ENCODE measurements at regions not wholly inside any gene's neighbourhood (a gene's known extent, or its start where the extent isn't known, plus 50 kb on each side); places are given as distances from the start of the nearest gene placed in this dataset.

DNA sequence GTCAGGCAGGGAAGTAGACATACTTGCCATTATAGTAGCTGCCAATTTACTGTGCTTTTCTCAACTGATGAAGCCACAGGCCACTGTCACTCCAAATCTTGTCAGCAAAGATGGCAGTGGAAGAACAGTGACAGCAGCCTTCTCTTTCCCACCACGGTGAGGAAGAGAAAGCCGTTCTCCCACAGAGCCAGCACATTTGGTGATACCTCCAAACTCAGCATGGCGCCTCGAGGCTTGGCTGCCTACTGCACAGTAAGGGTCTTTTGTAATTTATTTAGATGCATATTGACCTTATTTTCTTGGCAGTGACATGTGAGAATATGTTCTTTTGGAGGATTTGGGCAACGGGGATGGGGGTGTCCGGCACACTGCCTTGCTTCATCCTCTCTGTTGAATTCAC lies 117.2 kb upstream of the CDH20 start:
- no peaks in the 10 kb centered on the region for H3K4me1 ChIP-seq (ENCODE audit: control insufficient read depth, low read depth, low read length)
- no peaks in the 10 kb centered on the region for H3K36me3 ChIP-seq (ENCODE audit: control insufficient read depth, low read depth, low read length)
- H3K4me3 ChIP-seq (ENCODE audit: low read length) = no peak overlapping the region
- no peaks in the 10 kb centered on the region for H3K27me3 ChIP-seq (ENCODE audit: control insufficient read depth, insufficient read depth, low read length)
- H3K27ac ChIP-seq (ENCODE audit: low read length) = no peak overlapping the region
- H3K9me3 ChIP-seq (ENCODE audit: control insufficient read depth, low read depth, low read length) = no peaks in the 10 kb centered on the region
- no peak overlapping the region for H3K9ac ChIP-seq (ENCODE audit: low read length)

DNA sequence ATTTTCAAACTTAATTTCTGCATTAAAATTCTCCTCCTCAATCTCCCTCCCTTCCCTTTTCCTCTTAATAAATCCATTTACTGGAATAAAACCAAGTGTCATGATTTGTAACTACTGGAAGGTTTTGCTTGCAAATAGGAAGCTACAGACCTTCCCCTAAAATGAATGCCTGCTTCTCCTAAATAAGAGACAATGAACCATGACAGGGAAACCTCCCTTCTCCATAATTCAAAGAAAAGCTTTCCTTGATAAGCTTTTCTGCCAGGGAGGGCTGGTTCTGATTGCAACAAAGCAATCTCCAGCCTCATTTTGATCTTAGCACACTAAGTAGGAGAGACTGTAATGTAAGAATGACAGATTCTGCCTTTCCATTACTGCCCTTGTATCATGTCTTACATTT lies 111.0 kb upstream of the CDH20 start:
- Histone ChIP-seq H3K9me3 (ENCODE audit: control insufficient read depth, low read depth, low read length) (peaks cover 4% of the 10 kb centered on the region), H3K27me3 (ENCODE audit: control insufficient read depth, insufficient read depth, low read length) (no peaks in the 10 kb centered on the region), H3K9ac (ENCODE audit: low read length) (no peak overlapping the region), H3K4me3 (ENCODE audit: low read length) (no peak overlapping the region), H3K4me1 (ENCODE audit: control insufficient read depth, low read depth, low read length) (no peaks in the 10 kb centered on the region), H3K36me3 (ENCODE audit: control insufficient read depth, low read depth, low read length) (no peaks in the 10 kb centered on the region), H3K27ac (ENCODE audit: low read length) (no peak overlapping the region)

GRCh38 chr18:61225336-61225735 lies 107.9 kb upstream of the CDH20 start:
- H3K9me3 ChIP-seq (ENCODE audit: control insufficient read depth, low read depth, low read length) = peaks cover 4% of the 10 kb centered on the region
- no peak overlapping the region for H3K27ac ChIP-seq (ENCODE audit: low read length)
- no peaks in the 10 kb centered on the region for H3K27me3 ChIP-seq (ENCODE audit: control insufficient read depth, insufficient read depth, low read length)
- H3K4me3 ChIP-seq (ENCODE audit: low read length) = no peak overlapping the region
- no peak overlapping the region for H3K9ac ChIP-seq (ENCODE audit: low read length)
- no peaks in the 10 kb centered on the region for H3K4me1 ChIP-seq (ENCODE audit: control insufficient read depth, low read depth, low read length)
- H3K36me3 ChIP-seq (ENCODE audit: control insufficient read depth, low read depth, low read length) = no peaks in the 10 kb centered on the region

DNA sequence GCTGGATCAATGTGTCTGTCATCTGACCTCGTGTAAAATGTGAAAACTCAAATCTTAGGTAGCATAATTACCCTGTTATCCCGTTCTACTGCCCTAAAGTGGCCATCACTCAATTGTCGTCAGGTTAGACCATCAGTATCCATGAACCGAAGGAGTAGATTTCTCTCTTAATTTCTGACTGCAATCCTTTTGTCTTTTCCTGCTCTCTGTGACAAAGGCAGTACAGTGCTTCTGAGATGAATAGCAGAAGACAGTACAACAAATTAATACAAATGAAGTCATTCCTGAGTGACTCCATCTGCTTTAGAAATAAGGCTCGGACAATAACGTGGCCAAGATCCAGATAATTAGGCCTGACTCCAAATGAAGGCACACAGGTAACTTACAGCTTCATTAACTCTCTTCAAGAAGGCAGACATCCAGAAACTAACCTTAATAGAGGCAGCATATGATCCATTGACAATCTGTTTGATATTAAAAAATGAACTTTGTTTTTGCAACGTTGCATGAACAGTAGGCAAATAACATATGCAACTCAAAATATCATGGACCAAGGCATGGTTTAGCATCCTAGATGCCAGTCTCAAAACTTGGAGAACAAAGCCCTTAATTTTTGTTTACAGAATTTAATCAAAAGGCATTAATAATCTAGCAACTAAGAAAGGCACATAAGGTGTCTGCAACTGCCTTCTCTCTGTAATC lies 96.7 kb upstream of the CDH20 start:
- H3K9ac ChIP-seq (ENCODE audit: low read length) = no peak overlapping the region
- no peak overlapping the region for H3K4me3 ChIP-seq (ENCODE audit: low read length)
- no peaks in the 10 kb centered on the region for H3K9me3 ChIP-seq (ENCODE audit: control insufficient read depth, low read depth, low read length)
- H3K36me3 ChIP-seq (ENCODE audit: control insufficient read depth, low read depth, low read length) = no peaks in the 10 kb centered on the region
- H3K27ac ChIP-seq (ENCODE audit: low read length) = no peak overlapping the region
- no peaks in the 10 kb centered on the region for H3K4me1 ChIP-seq (ENCODE audit: control insufficient read depth, low read depth, low read length)
- H3K27me3 ChIP-seq (ENCODE audit: control insufficient read depth, insufficient read depth, low read length) = no peaks in the 10 kb centered on the region

- no peak overlapping the region for H3K9ac ChIP-seq (ENCODE audit: low read length)
- no peaks in the 10 kb centered on the region for H3K27me3 ChIP-seq (ENCODE audit: control insufficient read depth, insufficient read depth, low read length)
- no peak overlapping the region for H3K4me3 ChIP-seq (ENCODE audit: low read length)
- no peaks in the 10 kb centered on the region for H3K36me3 ChIP-seq (ENCODE audit: control insufficient read depth, low read depth, low read length)
- no peaks in the 10 kb centered on the region for H3K4me1 ChIP-seq (ENCODE audit: control insufficient read depth, low read depth, low read length)
- no peaks in the 10 kb centered on the region for H3K9me3 ChIP-seq (ENCODE audit: control insufficient read depth, low read depth, low read length)
- H3K27ac ChIP-seq (ENCODE audit: low read length) = no peak overlapping the region
Observed at GRCh38 chr18:61237529-61237928, 95.7 kb upstream of the CDH20 start.

DNA sequence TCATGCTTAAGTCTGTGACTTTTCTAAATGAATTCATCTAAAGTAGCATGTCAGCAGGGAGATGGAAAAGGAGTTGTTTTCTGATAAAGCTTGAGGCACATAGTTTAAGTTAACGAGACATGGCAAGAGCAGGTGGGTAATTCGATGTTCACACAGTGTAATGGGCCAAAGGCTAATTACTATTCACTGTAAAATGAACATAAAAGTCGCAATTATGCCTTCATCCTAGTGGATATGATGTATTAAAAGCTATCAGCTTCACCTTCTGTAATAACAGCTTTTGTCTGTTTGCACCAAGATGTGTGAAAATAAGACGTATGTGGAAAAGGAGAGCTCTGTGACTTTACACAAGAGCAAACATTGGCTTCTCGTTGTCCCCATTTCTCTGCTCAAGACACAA lies 94.2 kb upstream of the CDH20 start:
- Histone ChIP-seq H3K27ac (ENCODE audit: low read length) (no peak overlapping the region), H3K9me3 (ENCODE audit: control insufficient read depth, low read depth, low read length) (no peaks in the 10 kb centered on the region), H3K4me3 (ENCODE audit: low read length) (no peak overlapping the region), H3K36me3 (ENCODE audit: control insufficient read depth, low read depth, low read length) (no peaks in the 10 kb centered on the region), H3K4me1 (ENCODE audit: control insufficient read depth, low read depth, low read length) (no peaks in the 10 kb centered on the region), H3K9ac (ENCODE audit: low read length) (no peak overlapping the region), H3K27me3 (ENCODE audit: control insufficient read depth, insufficient read depth, low read length) (no peaks in the 10 kb centered on the region)

DNA sequence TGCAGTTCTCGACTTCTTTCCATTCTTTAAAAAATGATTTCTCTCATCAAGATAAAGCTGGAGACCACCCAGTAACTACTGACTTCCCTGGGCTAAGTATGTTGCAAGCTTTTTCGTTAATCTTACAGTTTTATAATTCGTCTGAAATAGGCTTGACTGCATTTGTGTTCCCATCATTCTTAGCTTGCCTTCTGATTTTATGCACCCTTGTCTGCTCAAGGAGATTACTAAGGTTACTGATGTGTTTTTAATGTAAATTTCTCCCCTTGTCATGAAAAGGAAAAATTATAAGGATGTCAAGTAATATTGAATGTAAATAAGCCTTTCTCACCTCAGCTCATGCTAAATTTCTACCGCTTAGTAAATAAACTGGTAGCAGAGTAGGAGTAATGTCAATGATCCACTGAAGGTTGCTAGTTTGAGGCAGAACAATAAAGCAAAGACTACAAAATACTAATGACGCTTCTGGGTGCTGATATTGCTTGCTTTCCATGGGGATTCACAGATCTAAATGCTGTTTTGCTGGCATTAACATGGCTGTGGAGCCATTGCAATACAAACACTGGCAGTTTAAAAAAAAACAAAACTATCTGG lies 91.9 kb upstream of the CDH20 start:
- Histone ChIP-seq H3K27ac (ENCODE audit: low read length) (no peak overlapping the region), H3K36me3 (ENCODE audit: control insufficient read depth, low read depth, low read length) (no peaks in the 10 kb centered on the region), H3K9me3 (ENCODE audit: control insufficient read depth, low read depth, low read length) (no peaks in the 10 kb centered on the region), H3K27me3 (ENCODE audit: control insufficient read depth, insufficient read depth, low read length) (no peaks in the 10 kb centered on the region), H3K4me3 (ENCODE audit: low read length) (no peak overlapping the region), H3K9ac (ENCODE audit: low read length) (no peak overlapping the region), H3K4me1 (ENCODE audit: control insufficient read depth, low read depth, low read length) (no peaks in the 10 kb centered on the region)

DNA sequence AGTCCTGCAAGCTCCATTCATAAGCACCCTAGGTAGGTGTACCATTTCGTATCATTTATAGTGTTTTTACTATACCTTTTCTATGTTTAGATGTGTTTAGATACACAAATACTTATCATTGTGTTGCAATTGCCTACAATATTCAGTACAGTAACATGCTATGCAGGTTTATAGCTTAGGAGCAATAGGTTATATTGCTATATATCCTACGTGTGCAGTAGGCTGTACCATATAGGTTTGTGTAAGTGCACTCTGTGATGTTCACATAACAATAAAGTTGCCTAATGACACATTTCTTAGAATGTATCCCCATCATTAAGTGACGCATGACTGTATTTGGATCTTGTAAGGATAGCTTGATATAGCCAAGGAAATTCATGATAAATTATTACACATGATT lies 88.6 kb upstream of the CDH20 start:
- H3K36me3 ChIP-seq (ENCODE audit: control insufficient read depth, low read depth, low read length) = no peaks in the 10 kb centered on the region
- H3K9me3 ChIP-seq (ENCODE audit: control insufficient read depth, low read depth, low read length) = no peaks in the 10 kb centered on the region
- H3K9ac ChIP-seq (ENCODE audit: low read length) = no peak overlapping the region
- H3K4me1 ChIP-seq (ENCODE audit: control insufficient read depth, low read depth, low read length) = no peaks in the 10 kb centered on the region
- no peaks in the 10 kb centered on the region for H3K27me3 ChIP-seq (ENCODE audit: control insufficient read depth, insufficient read depth, low read length)
- H3K4me3 ChIP-seq (ENCODE audit: low read length) = no peak overlapping the region
- no peak overlapping the region for H3K27ac ChIP-seq (ENCODE audit: low read length)

DNA sequence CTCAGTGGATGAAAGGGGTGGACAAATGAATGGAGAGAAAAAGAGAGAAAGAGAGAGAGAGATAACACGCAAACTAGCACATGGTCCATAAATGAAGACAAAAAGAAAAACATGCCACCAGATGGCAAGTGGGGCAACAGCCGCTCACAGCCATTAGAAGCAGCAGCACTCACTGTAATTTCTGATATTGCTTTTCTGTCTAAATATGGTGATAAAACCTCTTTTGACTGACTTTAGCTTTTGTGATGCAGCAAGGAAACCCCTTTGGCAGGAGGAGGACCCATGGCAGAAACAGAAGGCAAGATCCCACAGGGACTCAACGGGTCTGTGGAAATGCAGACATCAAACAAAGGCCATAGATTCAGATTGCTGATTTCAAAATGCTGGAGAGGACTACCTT lies 88.0 kb upstream of the CDH20 start:
- H3K36me3 ChIP-seq (ENCODE audit: control insufficient read depth, low read depth, low read length) = no peaks in the 10 kb centered on the region
- H3K27me3 ChIP-seq (ENCODE audit: control insufficient read depth, insufficient read depth, low read length) = no peaks in the 10 kb centered on the region
- H3K4me1 ChIP-seq (ENCODE audit: control insufficient read depth, low read depth, low read length) = no peaks in the 10 kb centered on the region
- H3K27ac ChIP-seq (ENCODE audit: low read length) = no peak overlapping the region
- H3K9me3 ChIP-seq (ENCODE audit: control insufficient read depth, low read depth, low read length) = no peaks in the 10 kb centered on the region
- no peak overlapping the region for H3K9ac ChIP-seq (ENCODE audit: low read length)
- H3K4me3 ChIP-seq (ENCODE audit: low read length) = no peak overlapping the region

GRCh38 chr18:61248589-61248988 lies 84.6 kb upstream of the CDH20 start:
- H3K27ac ChIP-seq (ENCODE audit: low read length) = no peak overlapping the region
- no peak overlapping the region for H3K4me3 ChIP-seq (ENCODE audit: low read length)
- no peaks in the 10 kb centered on the region for H3K36me3 ChIP-seq (ENCODE audit: control insufficient read depth, low read depth, low read length)
- no peaks in the 10 kb centered on the region for H3K9me3 ChIP-seq (ENCODE audit: control insufficient read depth, low read depth, low read length)
- no peaks in the 10 kb centered on the region for H3K4me1 ChIP-seq (ENCODE audit: control insufficient read depth, low read depth, low read length)
- H3K9ac ChIP-seq (ENCODE audit: low read length) = no peak overlapping the region
- no peaks in the 10 kb centered on the region for H3K27me3 ChIP-seq (ENCODE audit: control insufficient read depth, insufficient read depth, low read length)

DNA sequence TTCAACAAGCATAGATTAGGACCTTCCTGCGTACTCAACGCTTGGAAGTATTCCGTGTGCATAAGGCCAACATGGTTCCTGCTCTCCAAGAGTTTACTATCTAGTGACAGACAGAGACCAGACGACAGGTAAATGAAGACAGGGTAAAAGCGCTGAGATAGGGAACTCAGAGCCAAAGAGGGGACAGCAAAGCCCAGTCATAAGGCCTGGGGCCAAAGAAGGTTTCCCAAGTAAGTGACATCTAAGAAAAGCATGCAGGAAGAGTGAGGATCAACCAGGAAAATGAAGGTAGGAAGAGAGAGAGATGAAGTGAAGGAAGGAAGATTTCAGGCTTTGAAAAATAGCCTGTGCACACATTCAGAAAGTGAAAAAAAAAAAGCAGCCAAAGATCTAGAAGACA lies 76.9 kb upstream of the CDH20 start:
- no peaks in the 10 kb centered on the region for H3K27me3 ChIP-seq (ENCODE audit: control insufficient read depth, insufficient read depth, low read length)

GRCh38 chr18:61261870-61262269 lies 71.4 kb upstream of the CDH20 start:
- Histone ChIP-seq H3K36me3 (ENCODE audit: control insufficient read depth, low read depth, low read length) (no peaks in the 10 kb centered on the region), H3K9me3 (ENCODE audit: control insufficient read depth, low read depth, low read length) (no peaks in the 10 kb centered on the region), H3K27ac (ENCODE audit: low read length) (no peak overlapping the region), H3K9ac (ENCODE audit: low read length) (no peak overlapping the region), H3K4me3 (ENCODE audit: low read length) (no peak overlapping the region), H3K4me1 (ENCODE audit: control insufficient read depth, low read depth, low read length) (no peaks in the 10 kb centered on the region), H3K27me3 (ENCODE audit: control insufficient read depth, insufficient read depth, low read length) (no peaks in the 10 kb centered on the region)

More for the DNA sequence above, 76.9 kb upstream of the CDH20 start:
- no peak overlapping the region for H3K9ac ChIP-seq (ENCODE audit: low read length)
- H3K27ac ChIP-seq (ENCODE audit: low read length) = no peak overlapping the region
- H3K4me3 ChIP-seq (ENCODE audit: low read length) = no peak overlapping the region
- no peaks in the 10 kb centered on the region for H3K36me3 ChIP-seq (ENCODE audit: control insufficient read depth, low read depth, low read length)
- no peaks in the 10 kb centered on the region for H3K4me1 ChIP-seq (ENCODE audit: control insufficient read depth, low read depth, low read length)
- no peaks in the 10 kb centered on the region for H3K9me3 ChIP-seq (ENCODE audit: control insufficient read depth, low read depth, low read length)

All from iPS-18a (cell line).